ENCODE measurements at regions not wholly inside any gene's neighbourhood (a gene's known extent, or its start where the extent isn't known, plus 50 kb on each side); places are given as distances from the start of the nearest gene placed in this dataset.

GRCh38 chr16:66109677-66110076 is 256.8 kb upstream of the CDH5 start:
- no peak for TF ChIP-seq CTCF (conservative IDR thresholded peaks at IDR 0.05 in 1 of 2, IDR thresholded peaks at IDR 0.05 in 1 of 2; ENCODE audit: extremely low read depth in 1 of 2, insufficient read depth in 1 of 2, low read depth in 1 of 2, low read length in 2 of 2)
- TF ChIP-seq EZH2 (IDR thresholded peaks at IDR 0.05; ENCODE audit: borderline replicate concordance, low read length): no peak
